K562 (cell line): ENCODE measurements at regions not wholly inside any gene's neighbourhood (a gene's known extent, or its start where the extent isn't known, plus 50 kb on each side); places are given as distances from the start of the nearest gene placed in this dataset.

Experiments
- ATAC-seq: fragments of 200-7000 bp; cut with Tn5 transposase; 3 replicates; pipeline ENCODE4 v1.9.1; 2020; ENCODE audit warnings: moderate library complexity
- BruUV-seq: library from RNA; stranded (reverse); fragments of 400-500 nt; replicated peaks from 2 replicates; lab custom pipeline; 2021; lab: Mats Ljungman, UMichigan
- CTCF ChIA-PET: fragments of 300-600 bp; formaldehyde crosslinking; extraction: SDS; loops from one replicate; lab custom pipeline; 2021; ENCODE audit warnings: low intra/inter-chr PET ratio; lab: Yijun Ruan, JAX
- POLR2A ChIA-PET: fragments of 300-600, 350-650 bp; sonication (Branson Sonifier 250); formaldehyde crosslinking; extraction: SDS; loops from one replicate; lab custom pipeline; 2021; ENCODE audit warnings: antibody characterized with exemption, inconsistent platforms; lab: Yijun Ruan, JAX
- DNase-seq, 4 experiments: peaks; one replicate each; pipeline versions ENCODE4 v3.0.0 to v3.0.0-alpha.2; 2011 to 2018; ENCODE audit warnings: low spot score in 3 of 4, mixed read lengths in 3 of 4; ENCODE audit errors: extremely low read depth in 1 of 4
- FAIRE-seq: peaks from 2 replicates; lab custom pipeline; 2011; peaks lifted over from hg19 to GRCh38; lab: Jason Lieb, UNC
- H2AFZ ChIP-seq: 2 replicates; pipeline ENCODE4 v1.6.0; 2011; ENCODE audit warnings: low read depth, low read length, control low read depth, inconsistent platforms
- H3K27ac ChIP-seq: fragments of 200-600 bp; 3 replicates; pipeline ENCODE4 v1.8.0; 2011; ENCODE audit warnings: low read depth, mild to moderate bottlenecking, control low read depth, inconsistent platforms, low read length, moderate library complexity, mixed read lengths; ENCODE audit errors: extremely low read depth
- H3K27me3 ChIP-seq, 2 experiments: fragments of 300-600 bp in 1 of 2; 2 replicates in 1 of 2; 3 replicates in 1 of 2; pipeline versions ENCODE4 v1.6.0 to v1.8.0; 2011; ENCODE audit warnings: inconsistent platforms in 2 of 2, low read length in 2 of 2, mild to moderate bottlenecking in 1 of 2, mixed read lengths in 1 of 2, moderate library complexity in 1 of 2; ENCODE audit not compliant: control insufficient read depth in 2 of 2, insufficient read depth in 2 of 2
- H3K36me3 ChIP-seq: fragments of 300-600 bp; 3 replicates; pipeline ENCODE4 v1.8.0; 2011; ENCODE audit warnings: mild to moderate bottlenecking, low read length, inconsistent platforms; ENCODE audit not compliant: control insufficient read depth, insufficient read depth
- H3K4me1 ChIP-seq, 2 experiments: fragments of 200-600 bp in 1 of 2; replicated peaks in 1 of 2; 2 replicates in 1 of 2; 3 replicates in 1 of 2; pipeline versions ENCODE4 v1.5.1 to v1.8.0; 2011; ENCODE audit warnings: inconsistent platforms in 2 of 2, low read length in 2 of 2, mild to moderate bottlenecking in 1 of 2, mixed read lengths in 1 of 2, moderate library complexity in 1 of 2; ENCODE audit not compliant: control insufficient read depth in 2 of 2, insufficient read depth in 2 of 2
- H3K4me2 ChIP-seq: 2 replicates; pipeline ENCODE4 v1.6.1; 2011; ENCODE audit warnings: low read length, control low read depth, inconsistent platforms, mixed read lengths; ENCODE audit not compliant: insufficient read depth
- H3K4me3 ChIP-seq: fragments of 200-600 bp; sonication (generic), shearing (Covaris generic); 2 replicates; pipeline ENCODE4 v1.5.1; 2016; ENCODE audit warnings: control low read depth, inconsistent platforms
- H3K79me2 ChIP-seq: fragments of 200-600 bp; 3 replicates; pipeline ENCODE4 v1.8.0; 2011; ENCODE audit warnings: low read length, inconsistent platforms; ENCODE audit not compliant: control insufficient read depth, insufficient read depth
- H3K9ac ChIP-seq, 2 experiments: 2 replicates each; pipeline versions ENCODE4 v1.6.0 to v1.6.1; 2011; ENCODE audit warnings: low read depth in 2 of 2, low read length in 2 of 2, control low read depth in 1 of 2, inconsistent platforms in 1 of 2, mild to moderate bottlenecking in 1 of 2, mixed read lengths in 1 of 2; ENCODE audit not compliant: insufficient read depth in 1 of 2
- H3K9me1 ChIP-seq: one replicate; pipeline ENCODE4 v1.6.0; 2011; ENCODE audit warnings: inconsistent platforms, mild to moderate bottlenecking, low read length, moderate library complexity; ENCODE audit not compliant: control insufficient read depth, insufficient read depth
- H3K9me3 ChIP-seq: replicated peaks from 2 replicates; pipeline ENCODE4 v1.5.1; 2011; ENCODE audit warnings: low read depth, low read length, inconsistent platforms; ENCODE audit not compliant: control insufficient read depth, insufficient read depth
- H4K20me1 ChIP-seq: replicated peaks from 2 replicates; pipeline ENCODE4 v1.6.1; 2011; ENCODE audit warnings: low read length, inconsistent platforms, mixed read lengths; ENCODE audit not compliant: control insufficient read depth, insufficient read depth
- ARID1B ChIP-seq: fragments of 450-650 bp; IDR thresholded peaks from 2 replicates; pipeline ENCODE4 v1.6.1; 2016; ENCODE audit warnings: antibody characterized with exemption, mild to moderate bottlenecking, inconsistent platforms
- SIN3B ChIP-seq: fragments of 450-650 bp; IDR thresholded peaks from 2 replicates; pipeline ENCODE4 v1.6.1; 2017; ENCODE audit warnings: low read depth, mild to moderate bottlenecking, moderate library complexity
- ZNF140 ChIP-seq: fragments of 250-450 bp; sonication (Bioruptor Pico); IDR thresholded peaks from 2 replicates; pipeline ENCODE4 v1.8.0; 2021; ENCODE audit warnings: moderate library complexity, mild to moderate bottlenecking, inconsistent platforms
- WGBS: fragments of 100-300 bp; shearing (Covaris generic); methylation state at CpG from one replicate; pipeline ENCODE4 v1.1.6; 2016; ENCODE audit warnings: low coverage, mixed read lengths; ENCODE audit not compliant: insufficient coverage; ENCODE audit errors: missing lambda C conversion rate; 5-methylcytosine and 5-hydroxymethylcytosine counted together
- in situ Hi-C: fragments of 300-500 bp; cut with MboI; formaldehyde crosslinking; loops from 4 replicates; pipeline ENCODE4 v1.15.0; 2018; ENCODE audit warnings: inconsistent platforms, mixed read lengths
- intact Hi-C: fragments of 100-400 bp; cut with micrococcal nuclease; formaldehyde crosslinking; loops from 2 replicates; pipeline ENCODE4 v1.14.2; 2022
- TF ChIP-seq, protein P1 (sequence below): fragments of 450-650 bp; IDR thresholded peaks from one replicate; pipeline ENCODE4 v1.6.1; 2018; ENCODE audit warnings: mild to moderate bottlenecking, moderate library complexity; ENCODE audit not compliant: partially characterized antibody
- TF ChIP-seq, protein P2 (sequence below): fragments of 250-450 bp; sonication (Bioruptor Pico); IDR thresholded peaks from 2 replicates; pipeline ENCODE4 v1.4.0; 2020; ENCODE audit warnings: mild to moderate bottlenecking, moderate library complexity, borderline replicate concordance
- TF ChIP-seq, protein P3 (sequence below): IDR thresholded peaks from 2 replicates; pipeline ENCODE4 v1.6.1; 2014; ENCODE audit warnings: antibody characterized with exemption
- TF ChIP-seq, protein P4 (sequence below): sonication (generic); formaldehyde crosslinking; IDR thresholded peaks from 2 replicates; pipeline ENCODE4 v1.8.0; 2022; ENCODE audit warnings: mild to moderate bottlenecking, missing genetic modification reagents

DNA sequence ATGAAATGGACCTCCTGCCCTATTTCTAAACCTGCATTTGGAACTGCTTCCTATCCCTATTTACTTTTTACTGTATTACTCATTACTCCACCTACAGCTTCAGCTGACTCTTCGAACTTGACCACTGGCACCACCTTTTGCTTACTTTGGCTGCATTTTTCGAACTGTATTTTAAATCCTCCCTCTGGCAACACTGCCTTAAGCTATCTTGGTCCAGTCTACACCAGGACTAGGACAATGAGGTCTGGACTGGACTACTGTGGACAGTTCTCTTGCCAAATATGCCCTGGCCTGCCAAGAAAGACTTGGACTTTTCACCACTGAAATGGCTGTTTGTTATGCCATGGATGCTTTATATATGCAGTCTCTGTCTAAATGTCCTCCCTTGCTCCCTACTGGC is 328.1 kb downstream of the BTG1 start:
- no peak for ATAC-seq
- no peaks in the 10 kb centered on the region for H4K20me1 ChIP-seq
- DNase-seq: no peak
- no peaks in the 10 kb centered on the region for H3K27me3 ChIP-seq
- in situ Hi-C loops: loop anchor here (25.0 kb wide), 1 partner anchor 745 kb away; no protein-coding TSS in a partner anchor
- no peaks in the 10 kb centered on the region for H3K9me3 ChIP-seq
- H3K9me1 ChIP-seq: no peaks in the 10 kb centered on the region
- no peak overlapping the region for H3K4me3 ChIP-seq
- no peak overlapping the region for H3K4me2 ChIP-seq
- H3K79me2 ChIP-seq: no peaks in the 10 kb centered on the region
- H3K27ac ChIP-seq: no peak overlapping the region
- H3K9ac ChIP-seq: no peak overlapping the region
- ChIA-PET POLR2A (no interaction called here), CTCF (no interaction called here)
- no peak for FAIRE-seq
- intact Hi-C loops: loop anchor here (10.0 kb wide), 1 partner anchor 433 kb away; no protein-coding TSS in a partner anchor
- TF ChIP-seq, protein P1, sequence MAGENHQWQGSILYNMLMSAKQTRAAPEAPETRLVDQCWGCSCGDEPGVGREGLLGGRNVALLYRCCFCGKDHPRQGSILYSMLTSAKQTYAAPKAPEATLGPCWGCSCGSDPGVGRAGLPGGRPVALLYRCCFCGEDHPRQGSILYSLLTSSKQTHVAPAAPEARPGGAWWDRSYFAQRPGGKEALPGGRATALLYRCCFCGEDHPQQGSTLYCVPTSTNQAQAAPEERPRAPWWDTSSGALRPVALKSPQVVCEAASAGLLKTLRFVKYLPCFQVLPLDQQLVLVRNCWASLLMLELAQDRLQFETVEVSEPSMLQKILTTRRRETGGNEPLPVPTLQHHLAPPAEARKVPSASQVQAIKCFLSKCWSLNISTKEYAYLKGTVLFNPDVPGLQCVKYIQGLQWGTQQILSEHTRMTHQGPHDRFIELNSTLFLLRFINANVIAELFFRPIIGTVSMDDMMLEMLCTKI: no peak
- TF ChIP-seq SIN3B (no peak), ZNF140 (CRISPR knock-in tag) (no peak), ARID1B (no peak)
- TF ChIP-seq, protein P2, sequence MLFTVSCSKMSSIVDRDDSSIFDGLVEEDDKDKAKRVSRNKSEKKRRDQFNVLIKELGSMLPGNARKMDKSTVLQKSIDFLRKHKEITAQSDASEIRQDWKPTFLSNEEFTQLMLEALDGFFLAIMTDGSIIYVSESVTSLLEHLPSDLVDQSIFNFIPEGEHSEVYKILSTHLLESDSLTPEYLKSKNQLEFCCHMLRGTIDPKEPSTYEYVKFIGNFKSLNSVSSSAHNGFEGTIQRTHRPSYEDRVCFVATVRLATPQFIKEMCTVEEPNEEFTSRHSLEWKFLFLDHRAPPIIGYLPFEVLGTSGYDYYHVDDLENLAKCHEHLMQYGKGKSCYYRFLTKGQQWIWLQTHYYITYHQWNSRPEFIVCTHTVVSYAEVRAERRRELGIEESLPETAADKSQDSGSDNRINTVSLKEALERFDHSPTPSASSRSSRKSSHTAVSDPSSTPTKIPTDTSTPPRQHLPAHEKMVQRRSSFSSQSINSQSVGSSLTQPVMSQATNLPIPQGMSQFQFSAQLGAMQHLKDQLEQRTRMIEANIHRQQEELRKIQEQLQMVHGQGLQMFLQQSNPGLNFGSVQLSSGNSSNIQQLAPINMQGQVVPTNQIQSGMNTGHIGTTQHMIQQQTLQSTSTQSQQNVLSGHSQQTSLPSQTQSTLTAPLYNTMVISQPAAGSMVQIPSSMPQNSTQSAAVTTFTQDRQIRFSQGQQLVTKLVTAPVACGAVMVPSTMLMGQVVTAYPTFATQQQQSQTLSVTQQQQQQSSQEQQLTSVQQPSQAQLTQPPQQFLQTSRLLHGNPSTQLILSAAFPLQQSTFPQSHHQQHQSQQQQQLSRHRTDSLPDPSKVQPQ: no peak
- TF ChIP-seq, protein P3, sequence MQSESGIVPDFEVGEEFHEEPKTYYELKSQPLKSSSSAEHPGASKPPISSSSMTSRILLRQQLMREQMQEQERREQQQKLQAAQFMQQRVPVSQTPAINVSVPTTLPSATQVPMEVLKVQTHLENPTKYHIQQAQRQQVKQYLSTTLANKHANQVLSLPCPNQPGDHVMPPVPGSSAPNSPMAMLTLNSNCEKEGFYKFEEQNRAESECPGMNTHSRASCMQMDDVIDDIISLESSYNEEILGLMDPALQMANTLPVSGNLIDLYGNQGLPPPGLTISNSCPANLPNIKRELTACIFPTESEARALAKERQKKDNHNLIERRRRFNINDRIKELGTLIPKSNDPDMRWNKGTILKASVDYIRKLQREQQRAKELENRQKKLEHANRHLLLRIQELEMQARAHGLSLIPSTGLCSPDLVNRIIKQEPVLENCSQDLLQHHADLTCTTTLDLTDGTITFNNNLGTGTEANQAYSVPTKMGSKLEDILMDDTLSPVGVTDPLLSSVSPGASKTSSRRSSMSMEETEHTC: no peak
- TF ChIP-seq, protein P4, sequence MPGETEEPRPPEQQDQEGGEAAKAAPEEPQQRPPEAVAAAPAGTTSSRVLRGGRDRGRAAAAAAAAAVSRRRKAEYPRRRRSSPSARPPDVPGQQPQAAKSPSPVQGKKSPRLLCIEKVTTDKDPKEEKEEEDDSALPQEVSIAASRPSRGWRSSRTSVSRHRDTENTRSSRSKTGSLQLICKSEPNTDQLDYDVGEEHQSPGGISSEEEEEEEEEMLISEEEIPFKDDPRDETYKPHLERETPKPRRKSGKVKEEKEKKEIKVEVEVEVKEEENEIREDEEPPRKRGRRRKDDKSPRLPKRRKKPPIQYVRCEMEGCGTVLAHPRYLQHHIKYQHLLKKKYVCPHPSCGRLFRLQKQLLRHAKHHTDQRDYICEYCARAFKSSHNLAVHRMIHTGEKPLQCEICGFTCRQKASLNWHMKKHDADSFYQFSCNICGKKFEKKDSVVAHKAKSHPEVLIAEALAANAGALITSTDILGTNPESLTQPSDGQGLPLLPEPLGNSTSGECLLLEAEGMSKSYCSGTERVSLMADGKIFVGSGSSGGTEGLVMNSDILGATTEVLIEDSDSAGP (CRISPR knock-in tag): no peak
- H2AFZ ChIP-seq: no peak overlapping the region
- peaks cover 38% of the 10 kb centered on the region for H3K36me3 ChIP-seq
- H3K4me1 ChIP-seq: no peaks in the 10 kb centered on the region
- no TSS peak for BruUV-seq
- 40% methylated on average over 2 of the region's 2 CpGs for WGBS
